PC-3 (cell line): ENCODE measurements at regions not wholly inside any gene's neighbourhood (a gene's known extent, or its start where the extent isn't known, plus 50 kb on each side); places are given as distances from the start of the nearest gene placed in this dataset.

ENCODE experiments used
- EZH2 ChIP-seq: fragments of 300-600 bp; sonication (generic); IDR thresholded peaks from one replicate; pipeline ENCODE4 v1.6.1; 2017; ENCODE audit warnings: antibody characterized with exemption, mild to moderate bottlenecking, low read length; ENCODE audit not compliant: unreplicated experiment
- TF ChIP-seq, protein P1 (sequence below): fragments of 300-600 bp; sonication (generic); conservative IDR thresholded peaks from 2 replicates; pipeline ENCODE4 v1.5.1; 2017; ENCODE audit warnings: antibody characterized with exemption, low read depth, mild to moderate bottlenecking, low read length

DNA sequence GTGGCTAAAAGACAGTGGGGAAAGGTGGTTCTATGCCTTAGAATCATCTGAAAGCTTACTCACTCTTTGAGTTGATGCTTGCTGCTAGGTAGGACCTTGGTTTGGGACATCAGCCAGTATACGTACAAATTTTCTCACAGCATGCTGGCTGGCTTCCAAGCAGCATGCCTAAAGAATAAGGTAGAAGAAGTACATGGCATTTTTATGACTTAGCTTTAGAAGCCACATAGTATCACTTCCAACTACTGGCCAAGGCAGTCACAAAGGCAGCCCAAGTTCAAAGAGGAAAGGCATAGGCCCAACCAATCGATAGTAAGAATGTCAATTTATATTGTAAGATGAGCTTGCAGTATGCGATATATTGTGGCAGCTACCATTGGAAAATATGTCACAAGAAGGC is 284.2 kb upstream of the CAND1 start:
- TF ChIP-seq, protein P1, sequence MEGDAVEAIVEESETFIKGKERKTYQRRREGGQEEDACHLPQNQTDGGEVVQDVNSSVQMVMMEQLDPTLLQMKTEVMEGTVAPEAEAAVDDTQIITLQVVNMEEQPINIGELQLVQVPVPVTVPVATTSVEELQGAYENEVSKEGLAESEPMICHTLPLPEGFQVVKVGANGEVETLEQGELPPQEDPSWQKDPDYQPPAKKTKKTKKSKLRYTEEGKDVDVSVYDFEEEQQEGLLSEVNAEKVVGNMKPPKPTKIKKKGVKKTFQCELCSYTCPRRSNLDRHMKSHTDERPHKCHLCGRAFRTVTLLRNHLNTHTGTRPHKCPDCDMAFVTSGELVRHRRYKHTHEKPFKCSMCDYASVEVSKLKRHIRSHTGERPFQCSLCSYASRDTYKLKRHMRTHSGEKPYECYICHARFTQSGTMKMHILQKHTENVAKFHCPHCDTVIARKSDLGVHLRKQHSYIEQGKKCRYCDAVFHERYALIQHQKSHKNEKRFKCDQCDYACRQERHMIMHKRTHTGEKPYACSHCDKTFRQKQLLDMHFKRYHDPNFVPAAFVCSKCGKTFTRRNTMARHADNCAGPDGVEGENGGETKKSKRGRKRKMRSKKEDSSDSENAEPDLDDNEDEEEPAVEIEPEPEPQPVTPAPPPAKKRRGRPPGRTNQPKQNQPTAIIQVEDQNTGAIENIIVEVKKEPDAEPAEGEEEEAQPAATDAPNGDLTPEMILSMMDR = no peak
- no peak for TF ChIP-seq EZH2
